Mucosa of stomach (tissue), 1 donor: ENCODE measurements at regions not wholly inside any gene's neighbourhood (a gene's known extent, or its start where the extent isn't known, plus 50 kb on each side); places are given as distances from the start of the nearest gene placed in this dataset.

ENCODE experiments used
- H3K27me3 ChIP-seq: one replicate; pipeline ENCODE4 v1.7.0; 2013; ENCODE audit warnings: mild to moderate bottlenecking, low read length; ENCODE audit not compliant: control insufficient read depth, insufficient read depth
- H3K36me3 ChIP-seq: one replicate; pipeline ENCODE4 v1.7.0; 2013; ENCODE audit warnings: low read length; ENCODE audit not compliant: control insufficient read depth, insufficient read depth
- H3K4me1 ChIP-seq: one replicate; pipeline ENCODE4 v1.7.0; 2013; ENCODE audit warnings: mild to moderate bottlenecking, low read length; ENCODE audit not compliant: control insufficient read depth, insufficient read depth
- H3K4me3 ChIP-seq: one replicate; pipeline ENCODE4 v1.7.0; 2013; ENCODE audit warnings: low read length
- H3K9ac ChIP-seq: one replicate; pipeline ENCODE4 v1.7.0; 2013; ENCODE audit warnings: mild to moderate bottlenecking, low read length, moderate library complexity
- H3K9me3 ChIP-seq: one replicate; pipeline ENCODE4 v1.7.0; 2013; ENCODE audit warnings: mild to moderate bottlenecking, low read length, moderate library complexity; ENCODE audit not compliant: control insufficient read depth
- donor health status: Pancreatic carcinoma.

DNA sequence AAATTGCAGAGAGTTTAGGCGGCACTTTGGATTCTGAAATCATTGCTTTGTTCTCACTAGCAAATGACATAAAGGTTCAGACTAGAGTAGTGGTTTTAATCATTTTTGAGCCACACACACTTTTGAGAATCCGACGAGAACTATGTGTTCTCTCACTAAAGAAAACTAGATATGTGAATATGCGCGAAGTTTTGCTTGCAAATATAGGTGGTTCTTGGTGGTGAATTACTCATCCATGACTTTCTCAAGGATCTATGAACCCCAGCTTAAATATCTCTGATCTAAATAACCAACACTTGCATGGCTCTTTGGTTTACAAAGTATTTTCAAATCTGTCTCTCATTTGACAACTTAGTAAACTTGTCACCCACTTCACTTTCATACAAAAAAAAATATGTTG is 54.8 kb downstream of the NOG start:
- H3K9ac ChIP-seq = no peak overlapping the region
- no peak overlapping the region for H3K4me3 ChIP-seq
- H3K4me1 ChIP-seq = no peaks in the 10 kb centered on the region
- H3K36me3 ChIP-seq = no peaks in the 10 kb centered on the region
- H3K27me3 ChIP-seq = no peaks in the 10 kb centered on the region
- no peaks in the 10 kb centered on the region for H3K9me3 ChIP-seq

DNA sequence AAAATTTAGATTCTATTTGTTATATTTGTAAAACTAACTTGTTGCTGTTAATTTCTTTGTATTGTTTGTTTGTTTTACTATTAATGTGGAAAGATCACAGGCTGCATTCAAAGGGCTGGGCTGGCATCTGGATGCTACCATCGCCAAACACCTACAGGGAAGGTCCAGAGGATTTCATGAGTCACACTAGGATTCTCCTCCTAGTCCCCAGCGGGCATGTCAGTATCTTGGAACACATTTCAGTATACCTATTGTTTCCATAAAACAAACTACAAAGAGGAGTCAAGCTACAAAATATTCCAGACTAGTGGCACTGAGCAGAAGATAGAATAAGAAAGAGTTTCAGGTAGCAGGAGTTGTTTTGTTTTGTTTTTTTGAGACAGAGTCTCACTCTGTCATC is 55.3 kb downstream of the NOG start:
- Histone ChIP-seq H3K9ac (no peak overlapping the region), H3K4me3 (no peak overlapping the region), H3K4me1 (no peaks in the 10 kb centered on the region), H3K9me3 (no peaks in the 10 kb centered on the region), H3K27me3 (no peaks in the 10 kb centered on the region), H3K36me3 (no peaks in the 10 kb centered on the region)

DNA sequence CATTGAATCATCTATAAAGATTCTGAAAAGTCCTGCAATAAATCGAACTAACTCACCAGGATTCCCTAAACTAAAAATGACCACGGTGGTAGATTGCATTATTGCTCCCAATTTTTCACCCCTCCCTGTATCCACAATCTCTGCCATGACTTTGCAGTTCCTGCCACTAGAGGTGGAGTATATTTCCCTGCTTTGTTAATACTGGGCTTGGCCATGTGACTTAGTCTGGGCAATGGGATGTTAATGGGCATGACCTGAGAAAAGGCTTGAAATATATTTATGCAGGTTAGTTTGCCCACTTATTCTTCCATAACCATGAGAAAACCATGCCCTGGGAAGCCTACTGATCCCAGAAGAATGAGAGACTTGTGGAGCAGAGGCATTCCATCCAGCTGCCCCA is 59.1 kb downstream of the NOG start:
- Histone ChIP-seq H3K9ac (no peak overlapping the region), H3K4me1 (no peaks in the 10 kb centered on the region), H3K27me3 (no peaks in the 10 kb centered on the region), H3K36me3 (no peaks in the 10 kb centered on the region), H3K4me3 (no peak overlapping the region), H3K9me3 (no peaks in the 10 kb centered on the region)

DNA sequence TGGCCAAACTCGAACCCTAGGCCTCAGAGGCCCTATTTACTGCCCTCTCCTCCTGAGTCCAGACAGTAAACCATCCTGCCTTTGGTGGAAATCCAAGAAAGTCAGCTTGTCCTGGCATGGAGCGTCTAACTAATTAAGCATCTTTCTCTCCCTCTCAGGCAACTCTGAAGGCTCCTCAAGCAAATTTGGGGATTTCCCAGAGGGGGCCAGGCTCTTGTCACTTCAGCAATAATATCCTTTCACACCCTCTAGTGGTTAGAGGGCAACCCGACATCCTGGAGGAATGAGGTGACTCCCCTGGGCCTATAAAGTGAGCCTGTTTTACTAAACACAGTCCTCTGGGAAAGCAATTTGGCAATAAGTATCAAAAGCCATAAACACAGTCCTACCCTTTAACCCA is 60.4 kb downstream of the NOG start:
- Histone ChIP-seq H3K4me3 (no peak overlapping the region), H3K9ac (no peak overlapping the region), H3K9me3 (no peaks in the 10 kb centered on the region), H3K4me1 (no peaks in the 10 kb centered on the region), H3K36me3 (no peaks in the 10 kb centered on the region), H3K27me3 (no peaks in the 10 kb centered on the region)

DNA sequence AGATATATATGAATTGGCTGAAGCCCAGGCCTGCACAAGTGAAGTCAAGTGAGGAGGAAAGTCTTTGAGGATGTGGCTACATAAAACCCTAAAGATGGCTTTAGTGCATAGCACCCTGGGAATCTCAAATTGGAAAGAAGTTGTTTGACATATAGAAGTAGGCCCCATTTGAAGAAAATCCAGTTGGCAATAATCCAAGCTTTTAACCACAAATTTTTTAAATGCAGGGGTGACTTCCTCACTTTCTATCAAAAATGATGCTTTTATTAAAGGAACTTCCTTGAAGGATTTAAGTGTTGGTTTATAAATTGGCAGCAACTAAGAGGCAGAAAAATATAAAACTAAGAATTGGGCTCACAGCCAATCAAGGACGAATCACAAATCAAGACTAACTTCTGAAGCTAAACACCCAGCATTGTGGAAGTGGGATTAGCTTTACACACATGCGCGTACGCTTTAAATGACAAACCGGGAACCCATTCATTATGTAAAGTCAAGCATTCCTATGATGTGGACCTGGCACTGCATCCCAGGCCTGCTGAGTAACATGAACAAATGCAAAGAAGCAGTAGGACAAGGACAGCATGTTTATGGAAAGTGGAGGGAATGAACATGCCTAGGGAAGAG is 63.3 kb downstream of the NOG start:
- H3K4me1 ChIP-seq = no peaks in the 10 kb centered on the region
- H3K9me3 ChIP-seq = no peaks in the 10 kb centered on the region
- no peak overlapping the region for H3K9ac ChIP-seq
- H3K36me3 ChIP-seq = no peaks in the 10 kb centered on the region
- H3K27me3 ChIP-seq = no peaks in the 10 kb centered on the region
- H3K4me3 ChIP-seq = no peak overlapping the region

DNA sequence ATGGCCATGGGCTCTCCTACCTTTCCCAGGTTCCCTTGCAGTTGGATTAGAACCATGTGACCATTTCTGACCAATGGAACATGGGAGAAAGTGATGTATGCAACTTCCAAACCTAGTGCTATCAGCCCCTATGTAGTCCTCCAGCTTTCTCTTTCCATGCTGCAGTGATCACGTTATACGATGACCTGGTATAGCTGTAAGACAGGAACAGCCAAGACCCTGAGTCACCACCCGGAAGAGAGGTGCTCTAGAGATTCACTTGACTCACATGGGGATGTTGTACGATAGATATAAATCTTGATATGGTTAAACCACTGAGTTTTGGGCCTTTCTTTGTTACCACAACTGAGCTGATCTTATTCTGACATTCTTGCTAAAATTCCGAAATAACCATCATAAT is 65.1 kb downstream of the NOG start:
- no peaks in the 10 kb centered on the region for H3K27me3 ChIP-seq
- no peak overlapping the region for H3K9ac ChIP-seq
- H3K36me3 ChIP-seq = no peaks in the 10 kb centered on the region
- H3K9me3 ChIP-seq = no peaks in the 10 kb centered on the region
- no peaks in the 10 kb centered on the region for H3K4me1 ChIP-seq
- no peak overlapping the region for H3K4me3 ChIP-seq

DNA sequence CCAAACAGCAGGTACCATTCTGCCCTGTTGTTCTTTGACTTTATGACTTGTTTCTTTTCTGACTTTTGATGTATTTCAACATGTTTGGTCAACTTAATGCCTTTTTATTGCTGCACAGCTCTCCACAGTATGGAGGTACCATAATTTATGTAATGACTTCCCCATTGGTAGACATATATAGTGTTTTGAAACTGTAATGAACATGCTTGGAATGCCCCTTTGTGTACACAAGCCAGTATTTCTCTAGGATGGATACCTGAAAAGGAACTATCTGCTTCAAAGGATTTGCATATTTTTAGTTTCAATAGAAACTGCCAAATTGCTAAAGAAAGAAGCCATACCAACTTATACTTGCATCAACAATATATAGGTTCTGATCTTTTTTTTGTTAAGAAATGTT is 66.1 kb downstream of the NOG start:
- Histone ChIP-seq H3K9me3 (no peaks in the 10 kb centered on the region), H3K4me3 (no peak overlapping the region), H3K9ac (no peak overlapping the region), H3K27me3 (no peaks in the 10 kb centered on the region), H3K36me3 (no peaks in the 10 kb centered on the region), H3K4me1 (no peaks in the 10 kb centered on the region)

DNA sequence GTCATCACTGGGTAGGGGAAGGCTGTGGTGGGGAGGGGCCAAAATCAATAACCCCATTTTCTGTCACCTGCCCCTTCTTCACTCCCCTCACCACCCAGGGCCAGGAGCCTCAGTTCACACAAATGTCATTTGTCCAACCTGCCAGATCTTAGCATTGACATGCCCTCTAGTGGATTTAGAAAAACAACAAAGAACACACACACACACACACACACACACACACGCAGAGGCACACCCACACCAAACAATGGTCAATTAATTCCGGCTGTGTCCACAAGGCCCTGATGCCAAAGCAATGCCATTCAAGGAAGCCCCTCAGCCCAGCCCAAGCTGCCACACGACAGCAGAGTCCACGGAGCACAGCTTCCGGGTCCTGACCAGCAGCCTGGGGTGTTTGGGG is 68.4 kb downstream of the NOG start:
- Histone ChIP-seq H3K4me1 (no peaks in the 10 kb centered on the region), H3K9ac (no peak overlapping the region), H3K9me3 (no peaks in the 10 kb centered on the region), H3K27me3 (no peaks in the 10 kb centered on the region), H3K4me3 (no peak overlapping the region), H3K36me3 (no peaks in the 10 kb centered on the region)

DNA sequence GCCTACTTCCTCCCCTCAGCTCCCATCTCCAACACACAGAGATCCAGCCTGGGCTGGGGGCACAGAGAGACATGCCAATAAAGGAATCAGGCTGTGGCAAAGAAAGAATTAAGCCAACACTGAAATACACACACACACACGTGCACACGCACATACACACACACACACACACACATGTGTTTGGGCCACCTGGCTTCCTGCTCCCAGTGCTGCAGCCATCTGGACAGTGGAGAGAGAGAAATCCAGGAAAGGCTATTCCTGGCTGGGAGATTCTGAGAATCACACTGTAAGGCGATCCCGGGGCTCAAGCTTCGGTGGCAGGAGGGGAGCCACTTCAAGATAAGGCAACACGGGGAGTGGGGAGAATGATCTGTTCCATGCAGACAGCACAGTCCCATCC is 72.4 kb downstream of the NOG start:
- no peak overlapping the region for H3K4me3 ChIP-seq
- no peaks in the 10 kb centered on the region for H3K4me1 ChIP-seq
- H3K36me3 ChIP-seq = no peaks in the 10 kb centered on the region
- no peaks in the 10 kb centered on the region for H3K9me3 ChIP-seq
- H3K9ac ChIP-seq = no peak overlapping the region
- no peaks in the 10 kb centered on the region for H3K27me3 ChIP-seq

DNA sequence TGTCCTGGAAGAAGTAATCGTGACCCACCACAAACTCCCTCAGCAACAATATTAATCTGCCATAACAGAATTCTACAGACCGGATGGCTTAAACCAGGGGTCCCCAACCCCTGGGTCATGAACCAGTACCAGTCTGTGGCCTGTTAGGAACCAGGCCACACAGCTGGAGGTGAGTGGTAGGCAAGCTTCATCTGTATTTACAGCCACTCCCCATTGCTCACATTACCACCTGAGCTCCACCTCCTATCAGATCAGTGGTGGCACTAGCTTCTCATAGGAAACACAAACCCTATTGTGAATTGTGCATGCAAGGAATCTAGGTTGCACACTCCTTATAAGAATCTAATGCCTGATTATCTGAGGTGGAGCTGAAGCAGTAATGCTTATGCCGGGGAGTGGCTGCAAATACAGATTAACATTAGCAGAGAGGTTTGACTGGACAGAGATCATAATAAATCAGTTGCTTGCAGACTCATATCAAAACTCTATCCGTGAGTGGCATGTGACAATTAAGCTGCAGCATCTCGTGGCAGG is 74.5 kb downstream of the NOG start:
- no peak overlapping the region for H3K9ac ChIP-seq
- H3K27me3 ChIP-seq = no peaks in the 10 kb centered on the region
- no peaks in the 10 kb centered on the region for H3K36me3 ChIP-seq
- no peak overlapping the region for H3K4me3 ChIP-seq
- H3K9me3 ChIP-seq = no peaks in the 10 kb centered on the region
- H3K4me1 ChIP-seq = no peaks in the 10 kb centered on the region

DNA sequence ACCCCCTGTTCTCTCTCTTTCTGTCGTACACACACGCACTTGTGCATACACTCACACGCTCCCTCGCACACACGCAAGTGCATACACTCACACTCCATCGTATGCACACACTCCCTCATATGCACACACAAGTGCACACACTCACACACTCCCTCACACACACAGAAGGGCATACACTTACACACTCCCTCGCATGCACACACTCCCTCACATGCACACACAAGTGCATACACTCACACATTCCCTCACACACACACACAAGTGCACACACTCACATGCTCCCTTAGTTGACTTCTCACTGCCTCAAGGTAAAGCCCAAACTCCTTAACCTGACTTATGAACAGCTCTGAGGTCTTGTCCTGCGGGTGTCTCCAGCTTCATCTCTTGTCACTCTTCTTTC is 78.7 kb downstream of the NOG start:
- H3K4me3 ChIP-seq = no peak overlapping the region
- H3K36me3 ChIP-seq = no peaks in the 10 kb centered on the region
- H3K9me3 ChIP-seq = no peaks in the 10 kb centered on the region
- H3K27me3 ChIP-seq = peaks cover 15% of the 10 kb centered on the region
- no peak overlapping the region for H3K9ac ChIP-seq
- H3K4me1 ChIP-seq = no peaks in the 10 kb centered on the region

DNA sequence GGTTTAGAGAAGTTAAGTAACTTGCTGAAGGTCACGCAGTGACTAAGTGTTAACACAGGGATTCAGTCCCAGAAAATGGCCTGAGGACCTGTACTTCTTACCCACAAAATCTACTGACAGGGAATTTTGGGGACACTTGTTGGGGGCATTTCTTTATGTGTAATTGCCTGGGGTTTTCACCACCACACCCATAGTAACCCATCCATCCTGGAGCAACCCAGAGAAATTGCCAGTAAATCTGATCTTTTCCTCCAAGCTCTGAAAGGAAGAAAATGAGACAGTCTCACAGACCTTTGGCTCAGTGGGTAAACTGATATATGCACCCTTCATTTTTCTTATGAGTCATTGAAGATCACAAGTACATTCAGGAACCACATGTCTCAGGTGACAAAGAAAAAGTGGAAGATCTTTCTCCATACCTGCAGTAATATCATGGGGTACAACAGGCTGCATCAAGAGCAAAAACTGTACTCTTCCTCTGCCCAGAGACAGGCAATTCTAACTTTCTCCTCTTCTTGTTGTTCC is 81.0 kb downstream of the NOG start:
- Histone ChIP-seq H3K4me3 (no peak overlapping the region), H3K27me3 (peaks cover 36% of the 10 kb centered on the region), H3K4me1 (no peaks in the 10 kb centered on the region), H3K9me3 (no peaks in the 10 kb centered on the region), H3K9ac (no peak overlapping the region), H3K36me3 (no peaks in the 10 kb centered on the region)
